ENCODE measurements at regions not wholly inside any gene's neighbourhood (a gene's known extent, or its start where the extent isn't known, plus 50 kb on each side); places are given as distances from the start of the nearest gene placed in this dataset.

GRCh38 chr7:33789871-33790630 is 115.3 kb upstream of the BMPER start:
- no peak overlapping the region for H3K4me3 ChIP-seq
- H3K27ac ChIP-seq = no peak overlapping the region
- H3K27me3 ChIP-seq = no peaks in the 10 kb centered on the region
- no peaks in the 10 kb centered on the region for H3K9me3 ChIP-seq
- WGBS = 76% methylated on average over 11 of the region's 11 CpGs
- H3K36me3 ChIP-seq = no peaks in the 10 kb centered on the region
- no peak for DNase-seq (ENCODE audit: low spot score in 2 of 2)
- no peak for TF ChIP-seq POLR2AphosphoS5 (IDR thresholded peaks at IDR 0.05)
- TF ChIP-seq CTCF (IDR thresholded peaks at IDR 0.05) = no peak
- H3K4me1 ChIP-seq = no peaks in the 10 kb centered on the region

GRCh38 chr7:33790746-33791145 is 114.6 kb upstream of the BMPER start:
- Histone ChIP-seq H3K27ac (no peak overlapping the region), H3K4me3 (no peak overlapping the region), H3K9me3 (no peaks in the 10 kb centered on the region), H3K36me3 (no peaks in the 10 kb centered on the region), H3K27me3 (no peaks in the 10 kb centered on the region), H3K4me1 (no peaks in the 10 kb centered on the region)
- DNase-seq (ENCODE audit: low spot score in 2 of 2) = no peak
- TF ChIP-seq POLR2A (IDR thresholded peaks at IDR 0.05) (no peak), POLR2AphosphoS5 (IDR thresholded peaks at IDR 0.05) (no peak), CTCF (IDR thresholded peaks at IDR 0.05) (no peak), EP300 (IDR thresholded peaks at IDR 0.05) (no peak)
- WGBS = 95% methylated on average over 5 of the region's 5 CpGs

GRCh38 chr7:33792041-33792440 is 113.3 kb upstream of the BMPER start:
- H3K27me3 ChIP-seq = no peaks in the 10 kb centered on the region
- H3K9me3 ChIP-seq = no peaks in the 10 kb centered on the region
- H3K4me3 ChIP-seq = no peak overlapping the region
- TF ChIP-seq EP300 (IDR thresholded peaks at IDR 0.05) (no peak), CTCF (IDR thresholded peaks at IDR 0.05) (no peak), POLR2AphosphoS5 (IDR thresholded peaks at IDR 0.05) (no peak), POLR2A (IDR thresholded peaks at IDR 0.05) (no peak)
- WGBS = 94% methylated on average over 2 of the region's 2 CpGs
- DNase-seq (ENCODE audit: low spot score in 2 of 2) = no peak
- no peak overlapping the region for H3K27ac ChIP-seq
- H3K4me1 ChIP-seq = no peaks in the 10 kb centered on the region
- no peaks in the 10 kb centered on the region for H3K36me3 ChIP-seq

- no peaks in the 10 kb centered on the region for H3K4me1 ChIP-seq
- TF ChIP-seq EP300 (IDR thresholded peaks at IDR 0.05) = no peak
- no peak for TF ChIP-seq POLR2AphosphoS5 (IDR thresholded peaks at IDR 0.05)
- no peak for TF ChIP-seq CTCF (IDR thresholded peaks at IDR 0.05)
- TF ChIP-seq POLR2A (IDR thresholded peaks at IDR 0.05) = no peak
- H3K27ac ChIP-seq = no peak overlapping the region
- 98% methylated on average over 4 of the region's 4 CpGs for WGBS
- no peaks in the 10 kb centered on the region for H3K36me3 ChIP-seq
- no peak overlapping the region for H3K4me3 ChIP-seq
- no peak for DNase-seq (ENCODE audit: low spot score in 2 of 2)
- H3K27me3 ChIP-seq = no peaks in the 10 kb centered on the region
- H3K9me3 ChIP-seq = no peaks in the 10 kb centered on the region
Measured at GRCh38 chr7:33792547-33793105, 112.7 kb upstream of the BMPER start.

- WGBS = 88% methylated on average over 2 of the region's 2 CpGs
- H3K27ac ChIP-seq = no peak overlapping the region
- no peak for TF ChIP-seq POLR2AphosphoS5 (IDR thresholded peaks at IDR 0.05)
- no peak for TF ChIP-seq POLR2A (IDR thresholded peaks at IDR 0.05)
- TF ChIP-seq EP300 (IDR thresholded peaks at IDR 0.05) = no peak
- no peak for TF ChIP-seq CTCF (IDR thresholded peaks at IDR 0.05)
- DNase-seq (ENCODE audit: low spot score in 2 of 2) = no peak
- no peak overlapping the region for H3K4me3 ChIP-seq
- H3K27me3 ChIP-seq = no peaks in the 10 kb centered on the region
- H3K9me3 ChIP-seq = no peaks in the 10 kb centered on the region
- no peaks in the 10 kb centered on the region for H3K36me3 ChIP-seq
- H3K4me1 ChIP-seq = no peaks in the 10 kb centered on the region
Measured at GRCh38 chr7:33793616-33794015, 111.7 kb upstream of the BMPER start.

Measured in suprapubic skin (tissue), 4 donors.